K562 (cell line): ENCODE measurements at regions not wholly inside any gene's neighbourhood (a gene's known extent, or its start where the extent isn't known, plus 50 kb on each side); places are given as distances from the start of the nearest gene placed in this dataset.

Experiments used
- ATAC-seq: fragments of 200-7000 bp; cut with Tn5 transposase; 3 replicates; pipeline ENCODE4 v1.9.1; 2020; ENCODE audit warnings: moderate library complexity
- BruUV-seq: library from RNA; stranded (reverse); fragments of 400-500 nt; replicated peaks from 2 replicates; lab custom pipeline; 2021; lab: Mats Ljungman, UMichigan
- CTCF ChIA-PET: fragments of 300-600 bp; formaldehyde crosslinking; extraction: SDS; loops from one replicate; lab custom pipeline; 2021; ENCODE audit warnings: low intra/inter-chr PET ratio; lab: Yijun Ruan, JAX
- POLR2A ChIA-PET: fragments of 300-600, 350-650 bp; sonication (Branson Sonifier 250); formaldehyde crosslinking; extraction: SDS; loops from one replicate; lab custom pipeline; 2021; ENCODE audit warnings: antibody characterized with exemption, inconsistent platforms; lab: Yijun Ruan, JAX
- DNase-seq, 4 experiments: peaks; one replicate each; pipeline versions ENCODE4 v3.0.0 to v3.0.0-alpha.2; 2011 to 2018; ENCODE audit warnings: low spot score in 3 of 4, mixed read lengths in 3 of 4; ENCODE audit errors: extremely low read depth in 1 of 4
- FAIRE-seq: peaks from 2 replicates; lab custom pipeline; 2011; peaks lifted over from hg19 to GRCh38; lab: Jason Lieb, UNC
- H2AFZ ChIP-seq: 2 replicates; pipeline ENCODE4 v1.6.0; 2011; ENCODE audit warnings: low read depth, low read length, control low read depth, inconsistent platforms
- H3K27ac ChIP-seq: fragments of 200-600 bp; 3 replicates; pipeline ENCODE4 v1.8.0; 2011; ENCODE audit warnings: low read depth, mild to moderate bottlenecking, control low read depth, inconsistent platforms, low read length, moderate library complexity, mixed read lengths; ENCODE audit errors: extremely low read depth
- H3K27me3 ChIP-seq, 2 experiments: fragments of 300-600 bp in 1 of 2; 2 replicates in 1 of 2; 3 replicates in 1 of 2; pipeline versions ENCODE4 v1.6.0 to v1.8.0; 2011; ENCODE audit warnings: inconsistent platforms in 2 of 2, low read length in 2 of 2, mild to moderate bottlenecking in 1 of 2, mixed read lengths in 1 of 2, moderate library complexity in 1 of 2; ENCODE audit not compliant: control insufficient read depth in 2 of 2, insufficient read depth in 2 of 2
- H3K36me3 ChIP-seq: fragments of 300-600 bp; 3 replicates; pipeline ENCODE4 v1.8.0; 2011; ENCODE audit warnings: mild to moderate bottlenecking, low read length, inconsistent platforms; ENCODE audit not compliant: control insufficient read depth, insufficient read depth
- H3K4me1 ChIP-seq, 2 experiments: fragments of 200-600 bp in 1 of 2; replicated peaks in 1 of 2; 2 replicates in 1 of 2; 3 replicates in 1 of 2; pipeline versions ENCODE4 v1.5.1 to v1.8.0; 2011; ENCODE audit warnings: inconsistent platforms in 2 of 2, low read length in 2 of 2, mild to moderate bottlenecking in 1 of 2, mixed read lengths in 1 of 2, moderate library complexity in 1 of 2; ENCODE audit not compliant: control insufficient read depth in 2 of 2, insufficient read depth in 2 of 2
- H3K4me2 ChIP-seq: 2 replicates; pipeline ENCODE4 v1.6.1; 2011; ENCODE audit warnings: low read length, control low read depth, inconsistent platforms, mixed read lengths; ENCODE audit not compliant: insufficient read depth
- H3K4me3 ChIP-seq: fragments of 200-600 bp; sonication (generic), shearing (Covaris generic); 2 replicates; pipeline ENCODE4 v1.5.1; 2016; ENCODE audit warnings: control low read depth, inconsistent platforms
- H3K79me2 ChIP-seq: fragments of 200-600 bp; 3 replicates; pipeline ENCODE4 v1.8.0; 2011; ENCODE audit warnings: low read length, inconsistent platforms; ENCODE audit not compliant: control insufficient read depth, insufficient read depth
- H3K9ac ChIP-seq, 2 experiments: 2 replicates each; pipeline versions ENCODE4 v1.6.0 to v1.6.1; 2011; ENCODE audit warnings: low read depth in 2 of 2, low read length in 2 of 2, control low read depth in 1 of 2, inconsistent platforms in 1 of 2, mild to moderate bottlenecking in 1 of 2, mixed read lengths in 1 of 2; ENCODE audit not compliant: insufficient read depth in 1 of 2
- H3K9me1 ChIP-seq: one replicate; pipeline ENCODE4 v1.6.0; 2011; ENCODE audit warnings: inconsistent platforms, mild to moderate bottlenecking, low read length, moderate library complexity; ENCODE audit not compliant: control insufficient read depth, insufficient read depth
- H3K9me3 ChIP-seq: replicated peaks from 2 replicates; pipeline ENCODE4 v1.5.1; 2011; ENCODE audit warnings: low read depth, low read length, inconsistent platforms; ENCODE audit not compliant: control insufficient read depth, insufficient read depth
- H4K20me1 ChIP-seq: replicated peaks from 2 replicates; pipeline ENCODE4 v1.6.1; 2011; ENCODE audit warnings: low read length, inconsistent platforms, mixed read lengths; ENCODE audit not compliant: control insufficient read depth, insufficient read depth
- BMI1 ChIP-seq: fragments of 150-350 bp; IDR thresholded peaks from 2 replicates; pipeline ENCODE4 v1.6.1; 2014; ENCODE audit warnings: low read length
- HDAC8 ChIP-seq: fragments of 450-650 bp; IDR thresholded peaks from 2 replicates; pipeline ENCODE4 v1.6.1; 2016; ENCODE audit warnings: mild to moderate bottlenecking, missing genetic modification characterization, moderate library complexity, missing compliant biosample characterization
- KDM2B ChIP-seq: fragments of 250-450 bp; sonication (Bioruptor Pico); IDR thresholded peaks from 2 replicates; pipeline ENCODE4 v1.8.0; 2021; ENCODE audit warnings: mild to moderate bottlenecking, moderate library complexity
- PHF21A ChIP-seq: fragments of 450-650 bp; IDR thresholded peaks from 2 replicates; pipeline ENCODE4 v1.6.1; 2017; ENCODE audit warnings: low read depth, borderline replicate concordance
- RBM15 ChIP-seq: fragments of 200-400 bp; formaldehyde crosslinking; IDR thresholded peaks from 2 replicates; pipeline ENCODE4 v1.6.1; 2018; ENCODE audit warnings: mild to moderate bottlenecking, low read length, moderate library complexity; ENCODE audit not compliant: insufficient read depth
- RBM25 ChIP-seq: fragments of 200-400 bp; formaldehyde crosslinking; IDR thresholded peaks from 2 replicates; pipeline ENCODE4 v1.6.1; 2018; ENCODE audit warnings: low read length, low read depth, moderate library complexity; ENCODE audit not compliant: severe bottlenecking
- TAF15 ChIP-seq: fragments of 200-400 bp; formaldehyde crosslinking; IDR thresholded peaks from 2 replicates; pipeline ENCODE4 v1.6.1; 2017; ENCODE audit warnings: mild to moderate bottlenecking, low read depth, low read length, moderate library complexity
- ZNF277 ChIP-seq: fragments of 250-450 bp; sonication (Bioruptor Pico); IDR thresholded peaks from 2 replicates; pipeline ENCODE4 v1.8.0; 2022; ENCODE audit warnings: inconsistent platforms, mild to moderate bottlenecking, moderate library complexity, borderline replicate concordance
- ZNF707 ChIP-seq: fragments of 250-450 bp; sonication (Bioruptor Pico); conservative IDR thresholded peaks from 2 replicates; pipeline ENCODE4 v1.8.0; 2022; ENCODE audit warnings: inconsistent platforms, mild to moderate bottlenecking, moderate library complexity
- WGBS: fragments of 100-300 bp; shearing (Covaris generic); methylation state at CpG from one replicate; pipeline ENCODE4 v1.1.6; 2016; ENCODE audit warnings: low coverage, mixed read lengths; ENCODE audit not compliant: insufficient coverage; ENCODE audit errors: missing lambda C conversion rate; 5-methylcytosine and 5-hydroxymethylcytosine counted together
- in situ Hi-C: fragments of 300-500 bp; cut with MboI; formaldehyde crosslinking; loops from 4 replicates; pipeline ENCODE4 v1.15.0; 2018; ENCODE audit warnings: inconsistent platforms, mixed read lengths
- intact Hi-C: fragments of 100-400 bp; cut with micrococcal nuclease; formaldehyde crosslinking; loops from 2 replicates; pipeline ENCODE4 v1.14.2; 2022
- TF ChIP-seq, protein P1 (sequence below): fragments of 450-650 bp; IDR thresholded peaks from 2 replicates; pipeline ENCODE4 v1.6.1; 2016; ENCODE audit warnings: missing biosample characterization, missing genetic modification characterization

- Histone ChIP-seq H3K9me1 (no peaks in the 10 kb centered on the region), H2AFZ (no peak overlapping the region), H3K36me3 (no peaks in the 10 kb centered on the region), H3K79me2 (no peaks in the 10 kb centered on the region), H3K4me1 (no peaks in the 10 kb centered on the region), H3K27ac (no peak overlapping the region), H3K4me2 (no peak overlapping the region), H3K9me3 (no peaks in the 10 kb centered on the region), H3K9ac (no peak overlapping the region), H3K27me3 (no peaks in the 10 kb centered on the region), H4K20me1 (no peaks in the 10 kb centered on the region), H3K4me3 (no peak overlapping the region)
- 9% methylated on average over 4 of the region's 5 CpGs for WGBS
- ChIA-PET POLR2A (no interaction called here), CTCF (no interaction called here)
- FAIRE-seq (no peak), ATAC-seq (no peak), DNase-seq (no peak)
- no TSS peak for BruUV-seq
- intact Hi-C loops = no loop called here
- in situ Hi-C loops = no loop called here
- TF ChIP-seq ZNF707 (CRISPR knock-in tag) (no peak), HDAC8 (tag) (no peak), TAF15 (no peak), RBM25 (no peak), KDM2B (CRISPR knock-in tag) (no peak), PHF21A (no peak), BMI1 (no peak), RBM15 (no peak), ZNF277 (CRISPR knock-in tag) (no peak)
- TF ChIP-seq, protein P1, sequence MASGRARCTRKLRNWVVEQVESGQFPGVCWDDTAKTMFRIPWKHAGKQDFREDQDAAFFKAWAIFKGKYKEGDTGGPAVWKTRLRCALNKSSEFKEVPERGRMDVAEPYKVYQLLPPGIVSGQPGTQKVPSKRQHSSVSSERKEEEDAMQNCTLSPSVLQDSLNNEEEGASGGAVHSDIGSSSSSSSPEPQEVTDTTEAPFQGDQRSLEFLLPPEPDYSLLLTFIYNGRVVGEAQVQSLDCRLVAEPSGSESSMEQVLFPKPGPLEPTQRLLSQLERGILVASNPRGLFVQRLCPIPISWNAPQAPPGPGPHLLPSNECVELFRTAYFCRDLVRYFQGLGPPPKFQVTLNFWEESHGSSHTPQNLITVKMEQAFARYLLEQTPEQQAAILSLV (tag) = no peak
Measured at GRCh38 chr13:105611424-105611823, 924.0 kb downstream of the EFNB2 start.
